ENCODE measurements at regions not wholly inside any gene's neighbourhood (a gene's known extent, or its start where the extent isn't known, plus 50 kb on each side); places are given as distances from the start of the nearest gene placed in this dataset.
"Not testable (repeated sequence)": the region's sequence is repeated elsewhere in the genome, so short reads cannot be mapped to it uniquely, and the experiment has no call there.

DNA sequence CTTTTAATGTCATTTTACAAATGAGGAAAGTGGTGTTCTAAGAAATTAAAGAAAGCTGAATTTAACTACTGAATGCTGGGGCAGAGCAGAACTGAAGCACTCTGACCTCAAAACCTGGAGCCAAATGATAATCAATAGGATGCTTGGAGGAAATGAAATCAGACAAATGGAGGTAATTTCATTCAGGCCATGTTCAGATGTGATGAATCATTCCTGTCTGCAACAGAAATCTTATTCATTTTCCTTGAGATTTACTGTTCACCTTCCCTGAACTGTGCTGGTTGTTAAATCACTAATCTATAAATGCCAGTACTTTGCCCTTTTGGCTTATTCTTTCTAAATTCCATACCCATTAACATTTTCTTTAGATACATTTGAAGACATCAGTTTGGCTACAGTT is 85.6 kb upstream of the SNX7 start:
- no peak for DNase-seq (ENCODE audit: extremely low read depth in 1 of 2, low read depth in 1 of 2)

DNA sequence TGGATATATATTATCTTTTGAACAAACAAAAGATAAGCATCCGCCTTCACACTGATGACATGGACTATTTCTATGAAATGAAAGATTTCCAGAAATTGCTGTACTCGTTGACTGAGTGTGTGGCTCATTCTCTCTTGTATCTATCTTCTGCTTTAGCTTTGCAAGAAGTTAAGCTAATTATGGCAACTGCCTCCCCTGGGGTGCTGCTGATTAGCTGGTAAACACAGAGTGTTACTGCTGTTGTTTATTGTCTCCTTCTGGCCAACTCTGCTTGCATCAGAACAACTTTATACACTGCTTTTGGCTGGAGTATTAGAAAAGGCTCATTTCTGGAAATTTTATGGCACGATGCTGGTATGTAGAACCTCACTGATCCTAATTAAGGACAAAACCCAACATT is 95.6 kb upstream of the SNX7 start:
- no peak for DNase-seq (ENCODE audit: extremely low read depth in 1 of 2, low read depth in 1 of 2)

DNA sequence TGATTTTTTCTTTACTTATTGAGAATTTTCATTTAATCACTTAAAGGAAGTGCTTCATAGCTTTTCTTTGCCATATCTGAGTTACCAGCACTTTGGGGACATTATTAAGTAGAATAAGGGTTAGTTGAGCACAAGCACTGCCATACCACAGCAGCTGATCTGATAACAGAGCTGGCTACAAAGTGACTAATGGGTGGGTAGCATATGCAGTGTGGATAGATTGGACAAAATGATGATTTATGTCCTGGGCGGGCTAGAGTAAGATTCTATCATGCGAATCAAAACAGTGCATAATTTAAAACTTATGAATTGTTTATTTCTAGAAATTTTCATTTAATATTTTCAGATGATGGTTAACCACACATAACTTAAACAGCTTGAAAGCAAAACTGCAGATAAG is 102.2 kb upstream of the SNX7 start:
- no peak for DNase-seq (ENCODE audit: extremely low read depth in 1 of 2, low read depth in 1 of 2)

DNA sequence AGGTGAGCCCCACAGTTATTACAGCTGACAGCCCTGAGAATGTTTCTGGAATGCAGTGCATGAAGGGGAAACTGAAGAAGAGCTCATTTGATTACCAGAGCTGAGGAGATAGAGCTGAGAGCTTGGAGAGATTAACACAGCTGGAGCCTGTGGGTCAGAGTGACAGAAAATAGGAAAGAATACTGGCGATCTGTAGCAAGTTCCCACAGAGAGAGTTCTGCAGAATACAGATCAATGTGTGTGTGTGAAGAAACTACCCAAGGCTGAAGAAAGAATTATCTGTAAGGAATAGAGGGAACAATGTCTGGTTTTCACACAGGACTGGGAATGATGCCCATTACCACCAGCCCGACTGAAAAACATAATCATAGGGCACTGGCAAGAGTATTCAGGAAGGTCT is 103.6 kb upstream of the SNX7 start:
- no peak for DNase-seq (ENCODE audit: extremely low read depth in 1 of 2, low read depth in 1 of 2)

DNA sequence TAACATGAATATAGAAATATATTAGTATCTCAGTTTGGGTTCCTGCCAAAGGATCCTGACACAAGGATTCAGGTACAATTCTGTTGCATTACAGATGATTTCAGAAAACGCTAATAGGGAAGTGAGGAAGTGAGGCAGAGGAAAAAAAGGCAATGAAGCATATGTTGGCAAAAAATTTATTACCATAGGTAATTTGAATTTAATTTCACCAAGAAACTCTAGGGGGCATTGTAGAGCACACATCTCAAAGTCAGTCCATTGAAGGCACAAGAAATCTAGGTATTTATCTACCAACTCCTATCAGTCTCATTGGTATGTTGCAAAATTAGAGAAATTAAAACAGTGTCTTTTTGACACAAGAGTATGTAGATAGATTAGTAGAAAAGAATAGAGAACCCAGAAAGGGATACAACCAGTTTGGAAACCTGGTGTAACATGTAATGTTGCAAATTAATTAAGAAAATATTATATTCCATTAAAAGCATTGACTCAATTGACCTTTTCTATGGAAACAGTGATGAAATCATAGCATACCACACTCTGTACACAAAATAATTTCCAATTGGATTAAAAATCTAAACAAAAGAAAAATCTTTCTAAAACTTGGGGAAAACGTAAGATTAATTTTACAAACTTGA is 104.9 kb upstream of the SNX7 start:
- no peak for DNase-seq (ENCODE audit: extremely low read depth in 1 of 2, low read depth in 1 of 2)

DNA sequence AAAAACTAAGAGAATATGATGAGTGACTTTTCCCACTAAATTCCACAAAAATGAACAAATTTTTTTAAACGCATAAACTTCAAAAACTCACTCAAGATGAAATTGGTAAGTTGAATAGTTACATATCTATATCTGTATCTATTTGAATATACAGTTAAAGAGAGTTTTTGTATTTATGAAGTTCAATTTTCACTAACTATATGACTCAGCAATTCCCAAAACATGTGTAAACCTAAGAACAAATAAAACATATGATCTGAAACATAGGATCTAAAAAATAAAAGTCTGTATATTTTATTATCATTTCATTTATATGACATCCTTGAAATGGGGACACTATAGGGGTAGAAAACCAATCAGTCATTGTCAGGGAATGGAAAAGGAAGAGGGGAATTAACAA is 105.7 kb upstream of the SNX7 start:
- DNase-seq (ENCODE audit: extremely low read depth in 1 of 2, low read depth in 1 of 2), result no peak

DNA sequence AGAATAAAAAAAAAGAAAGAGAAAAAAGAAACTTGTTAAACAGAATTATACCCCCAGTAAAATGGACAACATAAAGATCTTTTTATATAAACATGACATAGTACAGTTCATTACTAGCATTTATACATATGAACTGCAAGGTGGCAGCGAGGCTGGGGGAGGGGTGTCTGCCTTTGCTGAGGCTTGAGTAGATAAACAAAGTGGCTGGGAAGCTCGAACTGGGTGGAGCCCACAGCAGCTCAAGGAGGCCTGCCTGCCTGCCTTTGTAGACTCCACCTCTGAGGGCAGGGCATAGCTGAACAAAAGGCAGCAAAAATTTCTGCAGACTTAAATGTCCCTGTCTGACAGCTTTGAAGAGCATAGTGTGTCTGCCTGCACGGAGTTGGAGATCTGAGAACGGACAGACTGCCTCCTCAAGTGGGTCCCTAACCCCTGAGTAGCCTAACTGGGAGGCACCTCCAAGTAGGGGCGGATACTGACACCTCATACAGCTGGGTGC is 108.9 kb upstream of the SNX7 start:
- not testable (repeated sequence) for DNase-seq (ENCODE audit: extremely low read depth in 1 of 2, low read depth in 1 of 2)

DNA sequence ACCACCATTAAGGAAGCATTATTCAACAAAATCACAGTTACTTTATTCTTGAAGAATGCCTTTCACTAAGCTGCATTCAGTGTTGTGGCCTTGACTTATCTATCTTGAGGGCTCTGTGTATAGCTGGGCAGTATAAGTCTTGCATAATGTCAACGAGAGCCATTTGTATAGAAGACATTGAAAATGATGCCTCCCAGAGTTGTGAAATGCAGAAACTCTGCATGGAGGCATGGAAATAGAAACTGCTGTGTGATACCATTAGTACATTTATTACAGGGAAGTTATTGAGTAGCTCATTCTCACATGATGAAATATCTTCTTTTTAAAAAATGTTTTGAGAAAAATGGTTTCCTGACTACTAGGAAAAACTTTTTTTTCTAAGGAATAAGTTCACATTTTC is 111.4 kb upstream of the SNX7 start:
- DNase-seq (ENCODE audit: extremely low read depth in 1 of 2, low read depth in 1 of 2), result no peak

DNA sequence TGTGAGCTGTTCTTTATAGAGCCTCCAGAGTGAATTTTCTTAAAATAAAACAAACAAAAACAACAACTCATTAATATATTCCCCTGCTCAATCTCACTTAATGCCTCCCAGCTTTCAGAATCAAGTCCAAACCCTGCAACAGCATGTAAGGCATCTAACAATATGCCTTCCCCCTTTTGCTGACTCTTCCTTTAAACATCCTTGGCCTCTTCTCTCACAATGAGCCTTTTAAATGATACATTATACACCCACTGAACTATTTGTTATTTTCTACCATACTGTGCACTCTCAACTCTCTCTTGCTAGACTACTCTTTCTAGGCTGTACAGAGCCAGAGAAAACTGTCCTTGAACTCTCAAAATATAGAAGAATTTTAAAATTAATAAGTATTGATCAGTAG is 115.2 kb upstream of the SNX7 start:
- DNase-seq (ENCODE audit: extremely low read depth in 1 of 2, low read depth in 1 of 2), result no peak

DNA sequence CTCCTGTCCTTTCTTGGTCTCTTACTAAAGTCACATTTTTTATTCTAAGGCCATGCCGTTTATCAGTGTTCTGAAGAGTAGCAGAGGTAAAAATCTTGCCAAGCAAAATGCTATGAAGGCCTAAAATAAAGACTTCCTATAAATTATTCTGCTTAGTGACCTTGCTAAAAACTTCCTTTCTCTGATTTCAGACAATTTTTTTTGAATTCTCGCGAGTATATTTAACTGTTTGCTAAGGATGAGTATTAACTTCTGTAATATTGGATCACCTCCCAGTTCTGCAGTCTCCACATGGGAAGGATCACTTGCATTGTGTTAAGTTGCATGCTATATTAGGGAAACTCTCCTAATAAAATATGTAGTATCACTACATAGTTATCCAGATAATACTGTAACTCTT is 123.4 kb upstream of the SNX7 start:
- DNase-seq (ENCODE audit: extremely low read depth in 1 of 2, low read depth in 1 of 2), result no peak

DNA sequence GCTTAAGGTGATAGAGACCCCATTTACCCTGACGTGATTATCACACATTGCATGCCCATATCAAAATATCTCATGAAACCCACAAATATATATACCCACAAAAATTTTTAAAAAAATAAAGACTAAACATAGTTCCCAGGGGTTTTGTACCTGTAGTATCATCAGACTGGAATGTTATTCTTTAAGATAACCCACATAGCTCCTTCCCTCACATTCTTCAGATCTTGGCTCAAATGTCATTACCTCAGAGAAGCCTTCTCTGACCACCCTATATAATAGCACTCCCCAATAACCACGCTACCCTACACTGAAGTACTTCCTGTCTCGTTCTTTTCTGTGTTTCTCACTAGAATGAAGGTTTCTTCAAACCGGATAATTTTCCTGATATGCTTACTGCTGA is 138.3 kb upstream of the SNX7 start:
- DNase-seq (ENCODE audit: extremely low read depth in 1 of 2, low read depth in 1 of 2), result no peak

DNA sequence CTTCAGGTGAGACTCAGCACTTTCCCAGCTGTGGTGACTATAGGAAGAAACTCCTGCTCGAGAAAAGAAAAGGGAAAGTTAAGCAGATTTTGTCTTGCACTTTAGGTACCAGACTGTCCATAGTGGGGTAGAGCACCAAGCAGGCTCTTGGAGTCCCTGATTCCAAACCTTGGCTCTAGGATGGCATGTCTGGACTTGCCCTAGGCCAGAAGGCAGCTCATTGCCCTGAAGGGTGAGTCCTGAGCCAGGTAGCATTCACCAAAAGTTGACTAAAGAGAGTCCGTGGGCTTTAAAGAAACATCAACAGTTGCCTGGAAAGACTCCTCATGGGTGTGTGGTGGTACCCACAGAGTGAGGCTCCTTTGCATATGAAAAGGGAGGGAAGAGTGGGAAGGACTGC is 145.2 kb upstream of the SNX7 start:
- DNase-seq (ENCODE audit: extremely low read depth in 1 of 2, low read depth in 1 of 2), result no peak

DNA sequence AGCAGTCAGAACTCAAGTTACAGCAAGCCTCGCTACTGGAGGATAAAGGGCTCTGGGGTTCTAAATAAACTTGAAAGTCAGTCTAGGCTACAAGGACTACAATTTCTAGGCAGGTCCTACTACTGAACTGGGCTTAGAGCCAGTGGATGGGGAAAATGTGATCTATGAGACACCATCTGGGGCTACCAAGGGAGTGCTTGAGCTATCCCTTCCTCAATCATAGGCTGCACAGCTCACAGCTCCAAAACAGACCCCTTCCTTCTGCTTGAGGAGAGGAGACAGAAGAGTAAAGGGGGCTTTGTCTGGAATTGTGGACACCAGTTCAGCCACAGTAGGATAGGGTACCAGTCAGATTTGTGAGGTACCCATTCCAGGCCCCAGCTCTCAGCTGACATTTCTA is 145.8 kb upstream of the SNX7 start:
- no peak for DNase-seq (ENCODE audit: extremely low read depth in 1 of 2, low read depth in 1 of 2)

DNA sequence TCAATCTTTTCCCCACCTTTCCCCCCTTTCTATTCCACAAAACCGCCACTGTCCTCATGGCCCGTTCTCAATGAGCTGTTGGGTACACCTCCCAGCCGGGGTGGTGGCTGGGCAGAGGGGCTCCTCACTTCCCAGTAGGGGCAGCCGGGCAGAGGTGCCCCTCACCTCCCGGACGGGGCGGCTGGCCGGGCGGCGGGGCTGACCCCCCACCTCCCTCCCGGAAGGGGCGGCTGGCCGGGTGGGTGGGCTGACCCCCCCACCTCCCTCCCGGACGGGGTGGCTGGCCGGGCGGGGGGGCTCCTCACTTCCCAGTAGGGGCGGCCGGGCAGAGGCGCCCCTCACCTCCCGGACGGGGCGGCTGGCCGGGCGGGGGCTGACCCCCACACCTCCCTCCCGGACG is 149.3 kb upstream of the SNX7 start:
- not testable (repeated sequence) for DNase-seq (ENCODE audit: extremely low read depth in 1 of 2, low read depth in 1 of 2)

DNA sequence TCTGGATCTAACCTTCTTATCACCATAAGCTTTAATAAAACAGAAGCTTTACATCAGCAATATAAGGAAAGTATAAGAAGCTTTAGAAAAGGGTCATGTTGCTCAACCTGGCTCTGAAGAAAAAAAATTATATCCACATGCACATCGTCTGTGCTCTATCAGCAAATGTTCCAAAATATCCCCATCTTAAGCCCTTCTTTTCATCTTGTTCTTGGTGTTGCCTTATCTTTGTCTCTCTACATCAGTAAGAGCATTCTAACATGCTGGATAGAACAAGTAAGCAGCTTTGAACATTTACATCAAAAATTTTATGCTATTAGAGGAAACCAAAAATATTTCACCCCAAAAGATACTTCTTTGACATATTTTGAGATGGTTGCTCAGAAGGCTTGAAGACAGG is 157.8 kb upstream of the SNX7 start:
- DNase-seq (ENCODE audit: extremely low read depth in 1 of 2, low read depth in 1 of 2), result no peak

DNA sequence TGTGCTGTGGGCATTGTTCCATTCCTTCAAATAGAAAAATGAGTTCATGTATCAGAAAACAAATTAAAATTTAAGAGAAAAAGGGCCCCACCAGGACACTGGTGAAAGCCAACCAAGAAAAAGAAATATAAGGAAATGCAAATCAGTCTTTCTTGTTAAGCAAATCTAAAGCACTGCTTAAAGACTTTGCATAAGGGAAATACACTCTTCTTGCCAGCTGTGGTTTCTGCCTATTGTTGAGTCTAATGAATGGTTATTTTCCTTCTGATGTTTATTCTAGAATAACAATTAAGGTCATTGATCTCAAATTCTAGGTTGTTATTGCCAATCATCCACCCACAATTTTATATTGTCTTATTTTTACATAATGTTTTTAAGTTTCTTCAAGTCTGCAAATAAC is 158.6 kb upstream of the SNX7 start:
- DNase-seq (ENCODE audit: extremely low read depth in 1 of 2, low read depth in 1 of 2), result no peak

DNA sequence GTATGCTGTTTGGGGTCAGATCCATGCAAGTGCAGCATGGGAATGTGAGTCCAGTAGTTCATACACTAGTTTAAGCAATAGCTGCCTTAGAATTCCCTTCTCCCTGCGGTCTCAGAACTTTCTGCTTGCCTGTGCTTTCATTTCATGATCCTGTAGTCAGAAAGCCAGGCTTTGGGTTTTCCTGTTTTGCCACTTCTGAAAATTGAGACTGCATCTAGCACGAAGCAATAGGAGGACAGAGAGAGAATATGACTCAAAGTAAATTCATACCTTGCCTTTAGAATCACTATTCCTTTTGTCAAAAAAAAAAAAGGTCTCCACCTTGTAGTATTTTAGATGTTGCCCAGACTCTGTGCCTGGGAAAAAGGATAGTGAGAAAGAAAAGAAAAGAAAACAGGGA is 161.2 kb upstream of the SNX7 start:
- no peak for DNase-seq (ENCODE audit: extremely low read depth in 1 of 2, low read depth in 1 of 2)

DNA sequence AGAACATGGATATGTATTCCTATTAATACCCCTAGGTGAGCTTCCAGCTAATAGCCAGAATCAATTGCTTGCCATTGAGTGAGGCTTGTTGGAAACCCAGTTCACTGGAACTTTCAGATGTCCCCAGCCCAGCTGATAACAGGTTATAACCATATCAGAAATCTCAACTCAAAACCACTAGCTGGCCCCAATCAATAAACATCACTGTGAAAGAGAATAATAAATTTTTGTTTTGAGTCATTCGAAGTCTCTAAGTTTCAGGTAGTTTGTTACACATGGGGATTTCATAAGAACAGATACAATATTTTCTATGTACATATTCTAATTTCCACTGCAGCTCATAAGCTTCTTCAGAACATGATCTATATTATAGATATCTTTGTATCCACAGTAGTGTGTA is 162.9 kb upstream of the SNX7 start:
- no peak for DNase-seq (ENCODE audit: extremely low read depth in 1 of 2, low read depth in 1 of 2)

DNA sequence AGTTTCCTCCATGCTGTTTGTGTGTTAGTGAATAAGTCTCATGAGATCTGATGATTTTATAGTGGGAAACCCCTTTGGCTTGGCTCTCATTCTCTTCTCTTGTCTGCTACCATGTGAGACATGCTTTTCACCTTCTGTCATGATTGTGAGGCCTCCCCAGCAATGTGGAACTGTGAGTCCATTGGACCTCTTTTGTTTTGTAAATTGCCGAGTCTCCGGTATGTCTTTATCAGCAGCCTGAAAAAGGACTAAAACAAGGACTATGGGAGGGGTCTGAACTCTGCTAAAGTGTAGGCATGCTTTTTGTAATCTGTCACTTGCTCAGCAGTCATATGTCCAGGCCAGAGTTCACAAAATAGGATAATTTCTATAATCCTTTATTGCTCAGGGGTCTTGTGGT is 164.0 kb upstream of the SNX7 start:
- no peak for DNase-seq (ENCODE audit: extremely low read depth in 1 of 2, low read depth in 1 of 2)

DNA sequence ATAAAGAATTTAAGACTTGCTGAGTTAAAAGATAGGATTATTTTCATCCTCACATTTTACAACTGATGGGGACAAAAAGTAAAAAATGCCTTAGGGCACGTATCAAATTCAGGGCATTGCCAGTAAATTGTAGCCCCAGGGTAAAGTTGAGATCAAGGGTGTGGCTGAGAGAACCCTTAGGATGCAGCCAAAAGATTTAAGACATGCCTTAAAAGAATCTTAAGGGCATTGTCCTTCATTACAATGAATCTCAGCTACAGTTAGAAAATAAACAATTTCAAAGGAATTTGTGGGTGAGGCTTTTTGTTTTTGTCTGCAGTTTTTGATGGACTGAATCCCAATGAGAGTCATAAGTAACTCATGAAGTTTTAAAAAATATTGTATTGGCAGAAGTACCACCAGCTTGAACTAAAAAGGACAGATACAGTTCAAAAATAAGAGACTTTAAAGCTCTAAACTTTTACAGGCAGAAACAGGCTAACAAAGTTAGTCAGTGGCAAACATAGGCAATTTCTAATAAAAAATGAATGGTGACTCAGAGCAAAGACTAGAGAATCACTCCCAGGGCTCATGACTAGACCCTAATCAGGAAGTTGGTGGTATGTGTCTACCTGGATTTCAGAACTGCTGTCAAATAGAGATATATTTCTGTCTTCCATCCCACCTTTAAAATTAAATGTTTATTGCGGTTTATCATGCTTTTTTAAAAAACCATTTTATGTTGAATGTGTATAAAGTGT is 165.1 kb upstream of the SNX7 start:
- DNase-seq (ENCODE audit: extremely low read depth in 1 of 2, low read depth in 1 of 2), result no peak

DNA sequence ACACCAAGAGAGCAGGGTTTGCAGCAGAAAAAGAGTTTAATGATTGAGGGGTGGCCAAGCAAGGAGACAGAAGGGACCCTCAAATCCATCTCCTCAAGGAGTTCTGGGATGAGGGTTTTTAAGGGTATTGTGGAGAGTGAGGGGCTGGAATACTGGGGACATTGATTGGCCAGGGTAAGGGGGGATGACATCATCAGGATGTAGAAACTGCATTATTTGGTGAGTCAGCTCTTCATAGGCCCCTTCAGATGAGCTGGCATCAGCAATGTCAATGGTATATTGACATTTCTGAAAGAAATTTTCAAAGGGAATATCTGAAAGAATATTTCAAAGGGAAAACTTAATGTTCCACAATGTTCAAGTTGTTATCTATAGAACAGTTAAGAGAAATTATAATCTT is 168.1 kb upstream of the SNX7 start:
- DNase-seq (ENCODE audit: extremely low read depth in 1 of 2, low read depth in 1 of 2), result no peak

DNA sequence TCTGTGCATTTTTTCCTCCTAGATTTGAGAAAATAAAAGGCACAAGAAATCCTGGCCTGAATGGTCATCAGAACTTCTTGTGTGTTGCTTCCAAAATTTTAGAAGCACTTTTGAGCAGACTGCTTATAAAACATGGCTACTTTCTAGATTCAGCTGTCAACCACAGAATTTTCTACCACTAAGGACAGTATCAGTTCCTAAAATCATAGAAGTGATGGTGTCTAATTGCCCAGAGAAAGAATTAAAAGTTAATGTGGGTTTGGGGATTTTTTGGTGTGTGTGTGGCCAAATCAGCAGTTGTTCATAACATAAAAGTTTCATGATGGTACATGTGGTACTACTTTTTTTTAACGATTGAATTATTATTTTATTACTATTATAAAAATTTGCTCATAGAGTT is 171.4 kb upstream of the SNX7 start:
- DNase-seq (ENCODE audit: extremely low read depth in 1 of 2, low read depth in 1 of 2), result no peak

DNA sequence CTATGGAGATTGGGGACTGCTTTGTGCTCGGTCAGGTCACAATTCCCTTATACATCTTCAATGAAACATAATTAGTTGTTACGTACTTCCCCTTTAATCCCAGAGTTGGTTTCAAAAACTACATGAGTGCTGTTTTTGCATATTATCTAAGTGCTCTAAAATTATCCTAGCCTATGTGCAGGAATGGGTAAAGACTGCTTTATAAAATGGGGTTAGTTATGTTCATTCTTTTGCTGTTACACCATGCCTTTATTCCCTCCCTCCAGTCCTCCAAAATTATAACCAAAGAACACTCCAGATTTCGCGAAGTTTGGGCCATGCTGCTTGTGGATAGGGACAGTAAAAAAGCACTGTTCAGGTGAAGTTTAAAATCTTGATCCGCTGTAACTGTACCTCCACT is 173.9 kb upstream of the SNX7 start:
- no peak for DNase-seq (ENCODE audit: extremely low read depth in 1 of 2, low read depth in 1 of 2)

All from activated CD8-positive, alpha-beta memory T cell treated with anti-CD3 and anti-CD28 coated beads for 1 hour (primary cell).